Endothelial cell (in vitro differentiated cells): ENCODE measurements at regions not wholly inside any gene's neighbourhood (a gene's known extent, or its start where the extent isn't known, plus 50 kb on each side); places are given as distances from the start of the nearest gene placed in this dataset.
"Not testable (repeated sequence)": the region's sequence is repeated elsewhere in the genome, so short reads cannot be mapped to it uniquely, and the experiment has no call there.

Experiments used
- DNase-seq: peaks from one replicate; pipeline ENCODE4 v3.0.0; 2021; ENCODE audit warnings: low spot score
- H3K27ac Mint-ChIP-seq: one replicate; pipeline ENCODE4 v1.8.0; 2021; ENCODE audit warnings: mixed read lengths, inconsistent platforms; ENCODE audit not compliant: unreplicated experiment
- H3K27me3 Mint-ChIP-seq: one replicate; pipeline ENCODE4 v1.8.0; 2021; ENCODE audit warnings: mild to moderate bottlenecking, moderate library complexity, mixed read lengths, inconsistent platforms; ENCODE audit not compliant: unreplicated experiment
- H3K36me3 Mint-ChIP-seq: one replicate; pipeline ENCODE4 v1.8.0; 2021; ENCODE audit warnings: mild to moderate bottlenecking, low read depth, mixed read lengths, inconsistent platforms; ENCODE audit not compliant: unreplicated experiment
- H3K4me1 Mint-ChIP-seq: one replicate; pipeline ENCODE4 v1.8.0; 2021; ENCODE audit warnings: mild to moderate bottlenecking, mixed read lengths, inconsistent platforms; ENCODE audit not compliant: unreplicated experiment
- H3K4me3 Mint-ChIP-seq: one replicate; pipeline ENCODE4 v1.8.0; 2021; ENCODE audit warnings: mild to moderate bottlenecking, mixed read lengths, inconsistent platforms; ENCODE audit not compliant: unreplicated experiment
- H3K9me3 Mint-ChIP-seq: one replicate; pipeline ENCODE4 v1.8.0; 2021; ENCODE audit warnings: mixed read lengths, inconsistent platforms; ENCODE audit not compliant: unreplicated experiment
- TF ChIP-seq, protein P1 (sequence below): fragments of 200-600 bp; sonication (generic); IDR thresholded peaks from one replicate; pipeline ENCODE4 v1.5.0; 2021; ENCODE audit warnings: antibody characterized with exemption; ENCODE audit not compliant: unreplicated experiment

GRCh38 chr2:220815698-220816097 lies 756.4 kb downstream of the EPHA4 start:
- H3K9me3 Mint-ChIP-seq: no peaks in the 10 kb centered on the region

GRCh38 chr2:220821683-220822082 lies 750.4 kb downstream of the EPHA4 start:
- no peaks in the 10 kb centered on the region for H3K4me1 Mint-ChIP-seq
- no peak for DNase-seq
- TF ChIP-seq, protein P1, sequence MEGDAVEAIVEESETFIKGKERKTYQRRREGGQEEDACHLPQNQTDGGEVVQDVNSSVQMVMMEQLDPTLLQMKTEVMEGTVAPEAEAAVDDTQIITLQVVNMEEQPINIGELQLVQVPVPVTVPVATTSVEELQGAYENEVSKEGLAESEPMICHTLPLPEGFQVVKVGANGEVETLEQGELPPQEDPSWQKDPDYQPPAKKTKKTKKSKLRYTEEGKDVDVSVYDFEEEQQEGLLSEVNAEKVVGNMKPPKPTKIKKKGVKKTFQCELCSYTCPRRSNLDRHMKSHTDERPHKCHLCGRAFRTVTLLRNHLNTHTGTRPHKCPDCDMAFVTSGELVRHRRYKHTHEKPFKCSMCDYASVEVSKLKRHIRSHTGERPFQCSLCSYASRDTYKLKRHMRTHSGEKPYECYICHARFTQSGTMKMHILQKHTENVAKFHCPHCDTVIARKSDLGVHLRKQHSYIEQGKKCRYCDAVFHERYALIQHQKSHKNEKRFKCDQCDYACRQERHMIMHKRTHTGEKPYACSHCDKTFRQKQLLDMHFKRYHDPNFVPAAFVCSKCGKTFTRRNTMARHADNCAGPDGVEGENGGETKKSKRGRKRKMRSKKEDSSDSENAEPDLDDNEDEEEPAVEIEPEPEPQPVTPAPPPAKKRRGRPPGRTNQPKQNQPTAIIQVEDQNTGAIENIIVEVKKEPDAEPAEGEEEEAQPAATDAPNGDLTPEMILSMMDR: no peak
- no peak overlapping the region for H3K4me3 Mint-ChIP-seq
- no peak overlapping the region for H3K27ac Mint-ChIP-seq
- no peaks in the 10 kb centered on the region for H3K27me3 Mint-ChIP-seq
- no peaks in the 10 kb centered on the region for H3K36me3 Mint-ChIP-seq
- H3K9me3 Mint-ChIP-seq: peaks cover 4% of the 10 kb centered on the region

More at GRCh38 chr2:220815698-220816097, 756.4 kb downstream of the EPHA4 start:
- Mint-ChIP-seq H3K27ac (no peak overlapping the region), H3K4me3 (no peak overlapping the region), H3K36me3 (no peaks in the 10 kb centered on the region), H3K27me3 (no peaks in the 10 kb centered on the region), H3K4me1 (no peaks in the 10 kb centered on the region)
- no peak for DNase-seq
- TF ChIP-seq, protein P1: no peak

DNA sequence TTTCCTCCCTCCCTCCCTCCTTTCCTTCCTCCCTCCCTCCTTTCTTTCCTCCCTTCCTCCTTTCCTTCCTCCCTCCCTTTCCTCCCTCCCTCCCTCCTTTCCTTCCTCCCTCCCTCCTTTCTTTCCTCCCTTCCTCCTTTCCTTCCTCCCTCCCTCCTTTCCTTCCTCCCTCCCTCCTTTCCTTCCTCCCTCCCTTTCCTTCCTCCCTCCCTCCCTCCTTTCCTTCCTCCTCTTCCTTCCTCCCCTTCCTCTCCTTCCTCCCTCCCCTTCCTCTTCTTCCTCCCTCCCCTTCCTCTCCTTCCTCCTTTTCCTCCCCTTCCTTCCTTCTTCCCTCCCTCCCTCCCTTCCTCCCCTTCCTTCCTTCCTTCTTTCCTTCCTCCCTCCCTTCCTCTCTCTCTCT lies 748.5 kb downstream of the EPHA4 start:
- DNase-seq, H3K4me3 Mint-ChIP-seq, H3K27ac Mint-ChIP-seq, H3K9me3 Mint-ChIP-seq, H3K27me3 Mint-ChIP-seq, H3K4me1 Mint-ChIP-seq, H3K36me3 Mint-ChIP-seq: not testable (repeated sequence)

DNA sequence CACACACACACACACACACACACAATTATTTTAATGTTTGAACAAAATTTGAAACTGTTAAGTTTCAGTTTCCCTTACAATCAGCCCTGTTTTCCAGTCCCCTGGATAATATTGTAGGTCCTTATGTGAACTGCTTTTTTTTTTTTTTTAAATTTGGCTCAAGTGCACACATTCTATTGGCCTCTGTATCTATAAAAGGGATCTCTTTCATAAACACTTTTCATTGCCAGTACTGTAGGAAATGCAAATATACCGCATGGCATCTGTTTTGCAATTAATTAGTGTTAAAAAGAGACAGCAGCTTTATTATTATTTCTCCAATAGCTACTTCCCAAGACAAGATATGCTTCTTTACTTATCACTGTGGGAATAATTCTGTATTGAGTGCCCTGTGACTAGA lies 738.7 kb downstream of the EPHA4 start:
- DNase-seq: no peak
- Mint-ChIP-seq H3K27ac (no peak overlapping the region), H3K9me3 (no peaks in the 10 kb centered on the region), H3K36me3 (no peaks in the 10 kb centered on the region), H3K4me3 (no peak overlapping the region), H3K27me3 (no peaks in the 10 kb centered on the region), H3K4me1 (no peaks in the 10 kb centered on the region)
- TF ChIP-seq, protein P1: no peak

GRCh38 chr2:220835583-220835982 lies 736.5 kb downstream of the EPHA4 start:
- TF ChIP-seq, protein P1: no peak
- H3K9me3 Mint-ChIP-seq: no peaks in the 10 kb centered on the region
- H3K27ac Mint-ChIP-seq: no peak overlapping the region
- H3K36me3 Mint-ChIP-seq: no peaks in the 10 kb centered on the region
- no peaks in the 10 kb centered on the region for H3K4me1 Mint-ChIP-seq
- no peak overlapping the region for H3K4me3 Mint-ChIP-seq
- no peaks in the 10 kb centered on the region for H3K27me3 Mint-ChIP-seq
- no peak for DNase-seq

- TF ChIP-seq, protein P1: no peak
- Mint-ChIP-seq H3K27me3 (no peaks in the 10 kb centered on the region), H3K36me3 (no peaks in the 10 kb centered on the region), H3K9me3 (no peaks in the 10 kb centered on the region), H3K4me1 (no peaks in the 10 kb centered on the region), H3K27ac (no peak overlapping the region), H3K4me3 (no peak overlapping the region)
- DNase-seq: no peak
These were observed 734.9 kb downstream of the EPHA4 start for GRCh38 chr2:220837226-220837625.
